Panc1 (cell line): ENCODE measurements at regions not wholly inside any gene's neighbourhood (a gene's known extent, or its start where the extent isn't known, plus 50 kb on each side); places are given as distances from the start of the nearest gene placed in this dataset.

Experiments
- ATAC-seq: fragments of 200-7000 bp; cut with Tn5 transposase; 2 replicates; pipeline ENCODE4 v1.9.1; 2020; ENCODE audit warnings: mild to moderate bottlenecking, moderate library complexity
- BruUV-seq: library from RNA; stranded (reverse); fragments of 400-500 nt; replicated peaks from 2 replicates; lab custom pipeline; 2021; lab: Mats Ljungman, UMichigan
- CTCF ChIA-PET: fragments of 300-600 bp; sonication (Branson Sonifier 250); formaldehyde crosslinking; loops from one replicate; lab custom pipeline; 2022; ENCODE audit warnings: antibody characterized with exemption; lab: Charles Lee
- POLR2A ChIA-PET: fragments of 300-600 bp; sonication (Branson Sonifier 250); formaldehyde crosslinking; loops from one replicate; lab custom pipeline; 2022; ENCODE audit warnings: antibody characterized with exemption; lab: Charles Lee
- DNase-seq: peaks from one replicate; pipeline ENCODE4 v3.0.0-alpha.2; 2010; ENCODE audit warnings: low read depth, low spot score
- H3K27ac ChIP-seq: 2 replicates; pipeline ENCODE4 v1.5.1; 2011; ENCODE audit warnings: mild to moderate bottlenecking, low read length, inconsistent platforms
- H3K27me3 ChIP-seq: fragments of 200-500 bp; sonication (Bioruptor generic); 2 replicates; pipeline ENCODE4 v1.6.0; 2014; ENCODE audit warnings: low read length, inconsistent platforms; ENCODE audit not compliant: control insufficient read depth, insufficient read depth
- H3K36me3 ChIP-seq: fragments of 200-500 bp; sonication (Bioruptor generic); 2 replicates; pipeline ENCODE4 v1.5.1; 2014; ENCODE audit warnings: inconsistent platforms, mild to moderate bottlenecking, low read length, moderate library complexity; ENCODE audit not compliant: control insufficient read depth, insufficient read depth
- H3K4me1 ChIP-seq: 2 replicates; pipeline ENCODE4 v1.5.1; 2011; ENCODE audit warnings: inconsistent platforms, mild to moderate bottlenecking, low read length, moderate library complexity; ENCODE audit not compliant: control insufficient read depth, insufficient read depth
- H3K4me3 ChIP-seq, 2 experiments: 2 replicates each; pipeline ENCODE4 v1.5.1; 2011 to 2012; ENCODE audit warnings: low read depth in 2 of 2, low read length in 2 of 2, mild to moderate bottlenecking in 2 of 2, inconsistent platforms in 1 of 2, moderate library complexity in 1 of 2
- H3K9me3 ChIP-seq: fragments of 200-500 bp; sonication (Bioruptor generic); 2 replicates; pipeline ENCODE4 v1.5.1; 2014; ENCODE audit warnings: low read depth, mild to moderate bottlenecking, inconsistent platforms, low read length, moderate library complexity; ENCODE audit not compliant: control insufficient read depth, insufficient read depth
- POLR2AphosphoS5 ChIP-seq: IDR thresholded peaks from 2 replicates; pipeline ENCODE4 v1.6.1; 2012; ENCODE audit warnings: mild to moderate bottlenecking, low read depth, low read length, moderate library complexity
- SIN3A ChIP-seq: IDR thresholded peaks from 2 replicates; pipeline ENCODE4 v1.6.1; 2012; ENCODE audit warnings: low read depth, mild to moderate bottlenecking, low read length, moderate library complexity, borderline replicate concordance; ENCODE audit not compliant: insufficient read depth
- TCF7L2 ChIP-seq: IDR thresholded peaks from 2 replicates; pipeline ENCODE4 v1.6.1; 2011; ENCODE audit warnings: mild to moderate bottlenecking, low read depth, low read length, inconsistent platforms
- in situ Hi-C: cut with HindIII; loops from 2 replicates; pipeline ENCODE4 v1.10.0; 2016; ENCODE audit warnings: low sequenced_read_pairs, low pct_unique_long_range_greater_than_20kb
- intact Hi-C: fragments of 100-400 bp; cut with micrococcal nuclease; formaldehyde crosslinking; loops from one replicate; pipeline ENCODE4 v1.10.0; 2022; ENCODE audit not compliant: unreplicated experiment
- TF ChIP-seq, protein P1 (sequence below), 2 experiments: IDR thresholded peaks; 2 replicates each; pipeline ENCODE4 v1.6.1; 2011 to 2012; ENCODE audit warnings: low read depth in 2 of 2, control low read depth in 1 of 2, low read length in 1 of 2, mild to moderate bottlenecking in 1 of 2, moderate library complexity in 1 of 2; ENCODE audit not compliant: insufficient read depth in 1 of 2
- TF ChIP-seq, protein P2 (sequence below): fragments of 450-650 bp; IDR thresholded peaks from 2 replicates; pipeline ENCODE4 v1.5.1; 2017; ENCODE audit warnings: mild to moderate bottlenecking

DNA sequence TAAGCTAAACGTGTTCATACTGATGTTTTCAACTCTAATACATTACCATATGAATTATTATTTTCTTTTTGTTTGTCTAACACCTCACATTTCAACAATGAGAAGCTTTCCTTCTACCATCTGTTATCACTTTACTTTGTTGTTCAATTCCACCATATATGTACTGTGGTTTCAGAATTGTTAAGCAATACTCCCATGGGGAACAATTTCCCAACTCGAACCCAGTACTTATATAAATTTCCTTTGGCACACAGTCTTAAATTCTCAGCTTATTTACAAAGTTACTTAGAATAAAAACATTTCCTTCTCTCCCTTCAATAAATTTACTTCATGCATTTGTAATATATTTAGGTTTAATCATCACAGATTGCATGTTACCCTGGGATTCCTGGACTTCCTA, 1764.4 kb downstream of the OTOL1 start:
- in situ Hi-C loops (no loop called here), intact Hi-C loops (no loop called here)
- Histone ChIP-seq H3K27ac (no peak overlapping the region), H3K9me3 (no peaks in the 10 kb centered on the region), H3K4me3 (no peak overlapping the region), H3K27me3 (no peaks in the 10 kb centered on the region), H3K4me1 (no peaks in the 10 kb centered on the region), H3K36me3 (no peaks in the 10 kb centered on the region)
- TF ChIP-seq POLR2AphosphoS5 (no peak), SIN3A (no peak), TCF7L2 (no peak)
- TF ChIP-seq, protein P1, sequence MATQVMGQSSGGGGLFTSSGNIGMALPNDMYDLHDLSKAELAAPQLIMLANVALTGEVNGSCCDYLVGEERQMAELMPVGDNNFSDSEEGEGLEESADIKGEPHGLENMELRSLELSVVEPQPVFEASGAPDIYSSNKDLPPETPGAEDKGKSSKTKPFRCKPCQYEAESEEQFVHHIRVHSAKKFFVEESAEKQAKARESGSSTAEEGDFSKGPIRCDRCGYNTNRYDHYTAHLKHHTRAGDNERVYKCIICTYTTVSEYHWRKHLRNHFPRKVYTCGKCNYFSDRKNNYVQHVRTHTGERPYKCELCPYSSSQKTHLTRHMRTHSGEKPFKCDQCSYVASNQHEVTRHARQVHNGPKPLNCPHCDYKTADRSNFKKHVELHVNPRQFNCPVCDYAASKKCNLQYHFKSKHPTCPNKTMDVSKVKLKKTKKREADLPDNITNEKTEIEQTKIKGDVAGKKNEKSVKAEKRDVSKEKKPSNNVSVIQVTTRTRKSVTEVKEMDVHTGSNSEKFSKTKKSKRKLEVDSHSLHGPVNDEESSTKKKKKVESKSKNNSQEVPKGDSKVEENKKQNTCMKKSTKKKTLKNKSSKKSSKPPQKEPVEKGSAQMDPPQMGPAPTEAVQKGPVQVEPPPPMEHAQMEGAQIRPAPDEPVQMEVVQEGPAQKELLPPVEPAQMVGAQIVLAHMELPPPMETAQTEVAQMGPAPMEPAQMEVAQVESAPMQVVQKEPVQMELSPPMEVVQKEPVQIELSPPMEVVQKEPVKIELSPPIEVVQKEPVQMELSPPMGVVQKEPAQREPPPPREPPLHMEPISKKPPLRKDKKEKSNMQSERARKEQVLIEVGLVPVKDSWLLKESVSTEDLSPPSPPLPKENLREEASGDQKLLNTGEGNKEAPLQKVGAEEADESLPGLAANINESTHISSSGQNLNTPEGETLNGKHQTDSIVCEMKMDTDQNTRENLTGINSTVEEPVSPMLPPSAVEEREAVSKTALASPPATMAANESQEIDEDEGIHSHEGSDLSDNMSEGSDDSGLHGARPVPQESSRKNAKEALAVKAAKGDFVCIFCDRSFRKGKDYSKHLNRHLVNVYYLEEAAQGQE (IDR thresholded peaks at IDR 0.05; ENCODE audit: insufficient read depth in 1 of 2, low read depth in 2 of 2, low read length in 1 of 2), result no peak
- TF ChIP-seq, protein P2, sequence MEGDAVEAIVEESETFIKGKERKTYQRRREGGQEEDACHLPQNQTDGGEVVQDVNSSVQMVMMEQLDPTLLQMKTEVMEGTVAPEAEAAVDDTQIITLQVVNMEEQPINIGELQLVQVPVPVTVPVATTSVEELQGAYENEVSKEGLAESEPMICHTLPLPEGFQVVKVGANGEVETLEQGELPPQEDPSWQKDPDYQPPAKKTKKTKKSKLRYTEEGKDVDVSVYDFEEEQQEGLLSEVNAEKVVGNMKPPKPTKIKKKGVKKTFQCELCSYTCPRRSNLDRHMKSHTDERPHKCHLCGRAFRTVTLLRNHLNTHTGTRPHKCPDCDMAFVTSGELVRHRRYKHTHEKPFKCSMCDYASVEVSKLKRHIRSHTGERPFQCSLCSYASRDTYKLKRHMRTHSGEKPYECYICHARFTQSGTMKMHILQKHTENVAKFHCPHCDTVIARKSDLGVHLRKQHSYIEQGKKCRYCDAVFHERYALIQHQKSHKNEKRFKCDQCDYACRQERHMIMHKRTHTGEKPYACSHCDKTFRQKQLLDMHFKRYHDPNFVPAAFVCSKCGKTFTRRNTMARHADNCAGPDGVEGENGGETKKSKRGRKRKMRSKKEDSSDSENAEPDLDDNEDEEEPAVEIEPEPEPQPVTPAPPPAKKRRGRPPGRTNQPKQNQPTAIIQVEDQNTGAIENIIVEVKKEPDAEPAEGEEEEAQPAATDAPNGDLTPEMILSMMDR, result no peak
- POLR2A ChIA-PET, result no interaction called here
- BruUV-seq, result no TSS peak
- DNase-seq (no peak), ATAC-seq (no peak)
- CTCF ChIA-PET, result no interaction called here

DNA sequence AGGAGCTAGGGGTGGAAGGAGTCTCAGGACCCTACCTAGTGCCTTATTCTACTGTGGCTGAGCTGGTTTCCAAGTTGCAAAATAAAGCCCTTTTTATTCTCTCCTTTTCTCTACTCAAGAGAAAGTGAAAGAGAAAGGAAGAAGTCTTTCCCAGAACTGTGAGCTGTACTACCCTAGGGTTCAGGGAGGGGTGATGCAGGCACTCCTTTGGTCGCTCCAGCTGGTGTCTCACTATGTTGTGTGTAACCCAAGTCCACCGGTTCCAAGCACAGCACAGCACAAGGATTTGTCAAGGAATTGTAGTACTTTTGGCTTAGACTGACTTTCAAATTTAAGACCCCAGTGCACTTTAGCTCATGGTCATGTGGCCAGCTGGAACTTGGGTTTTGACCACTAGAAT, 1721.7 kb downstream of the OTOL1 start:
- H3K9me3 ChIP-seq, result no peaks in the 10 kb centered on the region
- H3K27ac ChIP-seq, result no peak overlapping the region
- POLR2A ChIA-PET, result no interaction called here
- in situ Hi-C loops, result no loop called here
- no peaks in the 10 kb centered on the region for H3K36me3 ChIP-seq
- intact Hi-C loops, result no loop called here
- H3K4me1 ChIP-seq, result no peaks in the 10 kb centered on the region
- H3K27me3 ChIP-seq, result no peaks in the 10 kb centered on the region
- DNase-seq, result no peak
- no peak overlapping the region for H3K4me3 ChIP-seq
- ATAC-seq, result no peak
- BruUV-seq, result no TSS peak
- TF ChIP-seq, protein P1 (IDR thresholded peaks at IDR 0.05; ENCODE audit: insufficient read depth in 1 of 2, low read depth in 2 of 2, low read length in 1 of 2), result no peak
- TF ChIP-seq TCF7L2 (no peak), SIN3A (no peak), POLR2AphosphoS5 (no peak)
- TF ChIP-seq, protein P2, result no peak
- CTCF ChIA-PET, result no interaction called here
